ENCODE measurements at regions not wholly inside any gene's neighbourhood (a gene's known extent, or its start where the extent isn't known, plus 50 kb on each side); places are given as distances from the start of the nearest gene placed in this dataset.

- Histone ChIP-seq H3K27ac (ENCODE audit: insufficient read depth, low read depth, low read length) (no peak overlapping the region), H3K36me3 (ENCODE audit: control insufficient read depth in 2 of 2, extremely low read depth in 1 of 2, insufficient read depth in 2 of 2, low read length in 2 of 2) (no peaks in the 10 kb centered on the region), H2AFZ (ENCODE audit: low read depth, low read length) (no peak overlapping the region), H3K9ac (replicated peaks; ENCODE audit: extremely low read depth, insufficient read depth, low read length) (no peak overlapping the region), H3K9me3 (replicated peaks; ENCODE audit: control insufficient read depth, insufficient read depth, low read length) (no peaks in the 10 kb centered on the region), H3K4me1 (ENCODE audit: control insufficient read depth, extremely low read depth, insufficient read depth, low read length) (peaks cover 5% of the 10 kb centered on the region), H3K79me2 (ENCODE audit: control insufficient read depth, insufficient read depth, low read length) (no peaks in the 10 kb centered on the region), H3K4me2 (ENCODE audit: insufficient read depth, low read length) (no peak overlapping the region), H4K20me1 (replicated peaks; ENCODE audit: control insufficient read depth, extremely low read depth, insufficient read depth, low read length) (no peaks in the 10 kb centered on the region), H3K4me3 (replicated peaks in 1 of 3; ENCODE audit: insufficient read depth in 1 of 3, low read depth in 1 of 3, low read length in 3 of 3) (no peak overlapping the region), H3K27me3 (ENCODE audit: control insufficient read depth in 2 of 2, insufficient read depth in 2 of 2, low read length in 2 of 2) (no peaks in the 10 kb centered on the region), H3K9me1 (replicated peaks; ENCODE audit: control insufficient read depth, extremely low read depth, insufficient read depth, low read length) (no peaks in the 10 kb centered on the region)
- TF ChIP-seq EZH2 (IDR thresholded peaks at IDR 0.05; ENCODE audit: borderline replicate concordance, low read depth, low read length, severe bottlenecking) (no peak), POLR2AphosphoS5 (IDR thresholded peaks at IDR 0.05; ENCODE audit: insufficient read depth, low read depth, low read length) (no peak), MYC (IDR thresholded peaks at IDR 0.05; ENCODE audit: low read depth, low read length) (no peak), FOS (IDR thresholded peaks at IDR 0.05; ENCODE audit: borderline replicate concordance, insufficient read depth, low read length) (no peak), GATA2 (IDR thresholded peaks at IDR 0.05; ENCODE audit: insufficient read depth, insufficient read length, low read depth, low read length) (no peak), POLR2A (IDR thresholded peaks at IDR 0.05; ENCODE audit: low read depth, low read length) (no peak), CTCF (IDR thresholded peaks at IDR 0.05; ENCODE audit: extremely low read depth in 1 of 2, insufficient read depth in 1 of 2, low read depth in 1 of 2, low read length in 2 of 2) (no peak), MAX (IDR thresholded peaks at IDR 0.05; ENCODE audit: insufficient read depth, insufficient read length) (no peak), JUN (IDR thresholded peaks at IDR 0.05; ENCODE audit: borderline replicate concordance, insufficient read depth, insufficient read length, low read depth) (no peak)
- ChIA-PET CTCF (no interaction called here), POLR2A (no interaction called here)
- dilution Hi-C loops (cut with MboI; ENCODE audit: extremely low pct_ligation_motif_present, low sequenced_read_pairs) = no loop called here
- intact Hi-C loops (cut with micrococcal nuclease) = no loop called here
- no TSS peak for BruUV-seq (replicated peaks)
- DNase-seq (ENCODE audit: low read depth, low spot score) (no peak), FAIRE-seq (no peak)
Measured at GRCh38 chr17:79558091-79558900, 52.6 kb downstream of the RBFOX3 start.
